ENCODE measurements at regions not wholly inside any gene's neighbourhood (a gene's known extent, or its start where the extent isn't known, plus 50 kb on each side); places are given as distances from the start of the nearest gene placed in this dataset.

- Histone ChIP-seq H3K36me3 (replicated peaks in 1 of 2; ENCODE audit: insufficient read depth in 1 of 2, low read depth in 2 of 2) (no peaks in the 10 kb centered on the region), H3K9me3 (no peaks in the 10 kb centered on the region), H3K27ac (no peak overlapping the region), H3K4me3 (no peak overlapping the region), H3K4me1 (no peaks in the 10 kb centered on the region), H3K27me3 (no peaks in the 10 kb centered on the region)
- DNase-seq, result no peak
- no peak for TF ChIP-seq CTCF (IDR thresholded peaks at IDR 0.05)
- no peak for TF ChIP-seq POLR2A (IDR thresholded peaks at IDR 0.05)
- WGBS, 2 donors, result 52 to 59% methylated on average over 1 of the region's 1 CpG
- intact Hi-C loops (cut with DNase I), result no loop called here
- no peak for ATAC-seq
Measured at GRCh38 chr1:72369069-72369757, 86.9 kb upstream of the NEGR1 start.

- DNase-seq, result peak in 2 of 4 donors; percentile 6 to 24
Measured at GRCh38 chr1:72366466-72366865, 84.1 kb upstream of the NEGR1 start.

GRCh38 chr1:72365693-72366092 lies 83.4 kb upstream of the NEGR1 start:
- no peak for ATAC-seq
- no peaks in the 10 kb centered on the region for H3K36me3 ChIP-seq (replicated peaks in 1 of 2; ENCODE audit: insufficient read depth in 1 of 2, low read depth in 2 of 2)
- WGBS, 2 donors, result 59 to 69% methylated on average over 3 of the region's 3 CpGs
- H3K27ac ChIP-seq, result no peak overlapping the region
- no peak for DNase-seq
- no peak overlapping the region for H3K4me3 ChIP-seq
- intact Hi-C loops (cut with DNase I), result no loop called here
- no peaks in the 10 kb centered on the region for H3K4me1 ChIP-seq
- no peaks in the 10 kb centered on the region for H3K9me3 ChIP-seq
- H3K27me3 ChIP-seq, result no peaks in the 10 kb centered on the region
- TF ChIP-seq POLR2A (IDR thresholded peaks at IDR 0.05) (no peak), CTCF (IDR thresholded peaks at IDR 0.05) (no peak)

More at GRCh38 chr1:72366466-72366865, 84.1 kb upstream of the NEGR1 start:
- no peaks in the 10 kb centered on the region for H3K36me3 ChIP-seq (replicated peaks in 1 of 2; ENCODE audit: insufficient read depth in 1 of 2, low read depth in 2 of 2)
- H3K27me3 ChIP-seq, result no peaks in the 10 kb centered on the region
- ATAC-seq, result peak; percentile 69
- intact Hi-C loops (cut with DNase I), result no loop called here
- no peaks in the 10 kb centered on the region for H3K9me3 ChIP-seq
- TF ChIP-seq POLR2A (IDR thresholded peaks at IDR 0.05), result no peak
- TF ChIP-seq CTCF (IDR thresholded peaks at IDR 0.05), result no peak
- 3 to 19% methylated on average over 1 of the region's 1 CpG for WGBS, 2 donors
- no peak overlapping the region for H3K27ac ChIP-seq
- no peak overlapping the region for H3K4me3 ChIP-seq
- H3K4me1 ChIP-seq, result no peaks in the 10 kb centered on the region

GRCh38 chr1:72362538-72362937 lies 80.2 kb upstream of the NEGR1 start:
- Histone ChIP-seq H3K9me3 (no peaks in the 10 kb centered on the region), H3K4me3 (no peak overlapping the region), H3K4me1 (no peaks in the 10 kb centered on the region), H3K36me3 (replicated peaks in 1 of 2; ENCODE audit: insufficient read depth in 1 of 2, low read depth in 2 of 2) (no peaks in the 10 kb centered on the region), H3K27me3 (no peaks in the 10 kb centered on the region), H3K27ac (no peak overlapping the region)
- ATAC-seq (no peak), DNase-seq (no peak)
- intact Hi-C loops (cut with DNase I), result no loop called here
- no peak for TF ChIP-seq POLR2A (IDR thresholded peaks at IDR 0.05)
- TF ChIP-seq CTCF (IDR thresholded peaks at IDR 0.05), result no peak
- WGBS, 2 donors, result 40 to 46% methylated on average over 1 of the region's 1 CpG

GRCh38 chr1:72357411-72357810 lies 75.1 kb upstream of the NEGR1 start:
- DNase-seq, result no peak
- H3K27ac ChIP-seq, result no peak overlapping the region
- H3K4me3 ChIP-seq, result no peak overlapping the region
- H3K27me3 ChIP-seq, result no peaks in the 10 kb centered on the region
- intact Hi-C loops (cut with DNase I), result no loop called here
- WGBS, 2 donors, result 67 to 68% methylated on average over 1 of the region's 1 CpG
- TF ChIP-seq POLR2A (IDR thresholded peaks at IDR 0.05), result no peak
- ATAC-seq, result no peak
- H3K36me3 ChIP-seq (replicated peaks in 1 of 2; ENCODE audit: insufficient read depth in 1 of 2, low read depth in 2 of 2), result no peaks in the 10 kb centered on the region
- no peaks in the 10 kb centered on the region for H3K9me3 ChIP-seq
- no peaks in the 10 kb centered on the region for H3K4me1 ChIP-seq

Data from body of pancreas (tissue), 4 donors.